Choroid plexus epithelial cell (primary cell): ENCODE measurements at regions not wholly inside any gene's neighbourhood (a gene's known extent, or its start where the extent isn't known, plus 50 kb on each side); places are given as distances from the start of the nearest gene placed in this dataset.

ENCODE experiments used
- DNase-seq: peaks from one replicate; pipeline ENCODE4 v3.0.0-alpha.2; 2010; ENCODE audit warnings: low read depth
- H3K4me3 ChIP-seq: 2 replicates; pipeline ENCODE4 v1.5.1; 2011; ENCODE audit warnings: low read depth, mild to moderate bottlenecking, control low read depth, low read length, moderate library complexity
- CTCF ChIP-seq: conservative IDR thresholded peaks from 2 replicates; pipeline ENCODE4 v1.5.1; 2011; ENCODE audit warnings: low read depth, mild to moderate bottlenecking, control low read depth, inconsistent platforms, low read length, moderate library complexity

- H3K4me3 ChIP-seq: no peak overlapping the region
- no peak for TF ChIP-seq CTCF
- peak; percentile 12 for DNase-seq
Observed at GRCh38 chr9:119951090-119951489, 581.9 kb upstream of the BRINP1 start.

- TF ChIP-seq CTCF: no peak
- H3K4me3 ChIP-seq: no peak overlapping the region
- no peak for DNase-seq
Observed at GRCh38 chr9:119945686-119946085, 576.5 kb upstream of the BRINP1 start.

GRCh38 chr9:119941091-119941490, 571.9 kb upstream of the BRINP1 start:
- no peak overlapping the region for H3K4me3 ChIP-seq
- no peak for DNase-seq
- no peak for TF ChIP-seq CTCF

GRCh38 chr9:119938871-119939270, 569.6 kb upstream of the BRINP1 start:
- DNase-seq: no peak
- no peak for TF ChIP-seq CTCF
- no peak overlapping the region for H3K4me3 ChIP-seq

- no peak overlapping the region for H3K4me3 ChIP-seq
- no peak for TF ChIP-seq CTCF
Observed at GRCh38 chr9:119934497-119934896, 565.3 kb upstream of the BRINP1 start.

GRCh38 chr9:119933191-119933590, 564.0 kb upstream of the BRINP1 start:
- no peak overlapping the region for H3K4me3 ChIP-seq
- TF ChIP-seq CTCF: no peak
- DNase-seq: no peak

More at GRCh38 chr9:119934497-119934896, 565.3 kb upstream of the BRINP1 start:
- no peak for DNase-seq

GRCh38 chr9:119924736-119925135, 555.5 kb upstream of the BRINP1 start:
- no peak overlapping the region for H3K4me3 ChIP-seq
- no peak for DNase-seq
- no peak for TF ChIP-seq CTCF
